HG02885 (cell line): ENCODE measurements at regions not wholly inside any gene's neighbourhood (a gene's known extent, or its start where the extent isn't known, plus 50 kb on each side); places are given as distances from the start of the nearest gene placed in this dataset.

Source experiments
- ATAC-seq: cut with Tn5 transposase; IDR thresholded peaks from one replicate; pipeline ENCODE4 v1.9.1; 2021; ENCODE audit warnings: mild to moderate bottlenecking; ENCODE audit not compliant: unreplicated experiment, poor library complexity

DNA sequence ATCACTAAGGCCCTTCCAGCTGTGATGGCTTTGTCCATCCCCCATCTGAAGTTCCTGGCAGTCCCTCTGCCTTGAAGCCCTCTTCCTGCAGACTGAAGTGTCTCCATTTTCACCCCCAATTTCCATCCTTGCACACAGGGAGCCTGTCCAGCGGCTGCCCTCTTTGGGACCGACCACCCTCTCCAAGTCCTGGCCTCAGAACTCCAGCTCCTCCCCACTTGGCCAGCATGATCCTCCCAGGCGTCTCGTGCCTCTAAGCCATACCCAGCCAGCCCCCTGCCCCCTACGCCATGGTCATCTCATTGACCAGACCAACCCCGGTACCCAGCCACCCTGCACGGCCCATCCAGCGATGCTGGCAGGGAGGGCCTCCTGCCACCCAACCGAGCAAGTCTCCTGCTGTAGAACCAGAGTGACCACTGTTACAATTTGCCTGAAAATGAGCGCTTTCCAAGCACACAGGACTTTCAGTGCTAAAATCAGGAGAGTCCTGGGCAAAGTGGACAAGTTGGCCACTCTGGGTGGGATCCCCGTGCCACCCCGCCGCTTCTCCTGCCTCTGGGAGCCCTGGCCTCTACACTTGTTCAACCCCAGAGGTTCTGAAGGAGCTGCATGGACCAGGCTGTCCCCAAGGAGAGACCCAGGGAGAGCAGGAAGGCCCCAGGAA lies 362.0 kb downstream of the SEC14L1 start:
- ATAC-seq, result no peak

DNA sequence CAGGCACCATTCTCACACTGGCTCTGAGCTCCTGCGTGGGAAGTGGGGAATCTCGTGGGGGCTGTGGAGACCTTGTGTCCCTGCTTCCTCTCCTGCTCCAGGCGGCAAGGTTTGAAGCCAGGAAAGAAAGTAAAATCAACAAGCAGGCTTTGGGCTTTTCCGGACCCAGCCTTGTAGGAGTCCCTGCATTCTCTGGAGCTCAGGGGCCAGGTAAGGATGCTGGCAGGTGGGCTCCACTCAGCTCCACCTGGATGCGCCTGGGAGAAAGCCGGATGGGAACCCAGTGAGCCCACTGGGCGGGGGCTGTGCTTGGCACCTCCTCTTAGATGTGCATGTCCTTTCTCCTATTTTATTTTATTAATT lies 362.5 kb downstream of the SEC14L1 start:
- no peak for ATAC-seq

DNA sequence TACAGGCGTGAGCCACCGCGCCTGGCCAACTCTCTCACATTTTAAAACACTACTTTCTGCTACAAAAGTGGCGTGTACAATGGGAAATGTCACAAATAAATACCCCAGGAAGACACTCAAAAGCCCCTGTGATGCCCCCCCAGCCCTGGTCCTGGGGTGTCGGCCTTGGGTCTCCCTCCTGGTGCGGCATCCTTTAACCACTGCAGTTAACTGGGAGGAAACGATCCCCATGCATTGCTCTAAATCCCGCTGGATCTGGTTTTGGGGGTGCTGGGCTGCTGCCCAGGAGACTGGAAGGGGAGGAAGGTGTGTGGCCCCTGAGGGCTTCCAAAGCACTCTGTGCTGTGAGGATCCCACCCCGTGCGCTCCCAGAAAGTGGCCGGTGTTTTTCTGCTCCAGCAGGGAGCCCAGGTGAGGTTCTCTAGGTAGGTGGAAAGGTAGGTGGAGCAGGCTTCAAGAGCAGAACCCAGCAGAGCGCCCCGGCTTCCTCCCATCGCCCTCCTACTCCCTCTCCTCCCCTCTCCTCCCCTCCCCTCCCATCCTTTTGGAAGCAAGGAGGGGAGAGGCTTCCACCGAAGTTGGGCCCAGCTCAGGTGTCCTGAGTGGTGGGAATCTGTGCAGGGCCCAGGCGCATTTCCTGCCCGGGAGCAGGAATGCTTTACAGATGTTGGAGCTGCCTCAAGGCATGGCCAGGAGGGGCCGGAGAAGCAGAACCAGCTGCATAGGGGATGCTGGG lies 363.3 kb downstream of the SEC14L1 start:
- no peak for ATAC-seq

GRCh38 chr17:77504652-77505155 lies 363.9 kb downstream of the SEC14L1 start:
- ATAC-seq, result no peak

- ATAC-seq, result no peak
Measured at GRCh38 chr17:77505181-77505639, 364.4 kb downstream of the SEC14L1 start.

GRCh38 chr17:77506371-77506991 lies 365.7 kb downstream of the SEC14L1 start:
- ATAC-seq, result no peak

GRCh38 chr17:77507111-77507885 lies 366.5 kb downstream of the SEC14L1 start:
- no peak for ATAC-seq

DNA sequence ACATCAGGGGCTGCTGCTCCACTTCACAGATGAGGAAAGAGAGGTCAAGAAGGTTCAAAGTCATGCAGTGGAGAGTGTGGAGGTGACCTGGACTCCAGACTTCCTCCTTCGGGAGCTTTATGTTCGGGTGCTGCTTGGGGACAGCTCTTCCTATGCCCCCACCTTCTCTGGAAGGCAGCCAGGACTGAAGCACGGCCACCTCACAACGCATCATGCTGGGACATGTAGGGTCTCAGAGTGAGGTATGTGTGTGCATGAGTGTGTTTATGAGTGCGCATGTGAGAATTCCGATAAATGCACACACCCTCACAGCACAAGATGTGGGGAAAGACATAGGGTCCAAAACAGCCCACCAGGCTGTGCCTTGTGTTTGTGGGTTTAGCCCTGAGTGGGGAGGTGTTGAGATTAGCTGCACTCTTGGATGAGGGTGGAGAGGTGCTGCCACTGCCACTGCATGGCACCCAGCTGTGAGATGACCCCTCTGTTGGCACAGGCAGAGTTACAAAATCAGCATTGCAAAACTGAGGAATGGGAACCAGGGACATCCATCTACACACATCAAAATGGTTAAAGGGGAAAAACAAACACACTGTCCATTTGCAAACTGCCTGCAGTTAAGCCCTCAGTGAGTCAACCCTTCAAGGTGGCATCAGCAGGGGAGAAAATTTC lies 367.4 kb downstream of the SEC14L1 start:
- ATAC-seq, result no peak

- ATAC-seq, result no peak
Measured at GRCh38 chr17:77509089-77509488, 368.3 kb downstream of the SEC14L1 start.

GRCh38 chr17:77509599-77509998 lies 368.8 kb downstream of the SEC14L1 start:
- ATAC-seq, result no peak

DNA sequence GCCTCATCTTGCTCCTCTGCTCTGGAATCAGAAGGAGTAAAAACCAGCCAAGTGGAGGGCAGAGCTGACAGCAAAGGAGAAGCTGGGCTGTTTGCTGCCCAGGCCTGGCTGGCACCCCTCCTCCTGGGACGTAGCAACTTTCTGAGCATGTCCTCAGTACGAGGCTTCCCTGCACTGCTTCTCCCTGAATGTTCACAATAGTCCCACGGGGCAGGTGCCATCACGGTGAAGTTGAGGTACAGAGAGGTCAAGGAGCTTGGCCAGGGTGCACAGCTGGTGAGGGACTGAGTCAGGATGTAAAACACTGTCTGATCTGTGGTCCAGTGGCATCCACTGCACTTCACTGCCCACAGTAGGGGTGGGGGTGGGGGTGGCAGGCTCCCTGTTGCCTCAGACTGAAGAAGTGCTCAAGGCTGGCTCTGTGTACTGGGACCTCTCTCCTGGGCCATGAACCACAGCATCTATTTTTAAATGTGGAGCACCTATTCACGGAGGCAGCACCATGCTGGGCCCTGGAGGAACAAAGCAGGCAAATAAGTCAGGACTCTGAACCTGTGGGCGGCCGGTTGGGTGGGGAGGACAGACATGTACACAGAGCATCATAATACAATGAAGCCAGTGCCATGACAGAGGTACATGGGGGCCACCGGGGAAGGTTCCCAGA lies 369.5 kb downstream of the SEC14L1 start:
- no peak for ATAC-seq

DNA sequence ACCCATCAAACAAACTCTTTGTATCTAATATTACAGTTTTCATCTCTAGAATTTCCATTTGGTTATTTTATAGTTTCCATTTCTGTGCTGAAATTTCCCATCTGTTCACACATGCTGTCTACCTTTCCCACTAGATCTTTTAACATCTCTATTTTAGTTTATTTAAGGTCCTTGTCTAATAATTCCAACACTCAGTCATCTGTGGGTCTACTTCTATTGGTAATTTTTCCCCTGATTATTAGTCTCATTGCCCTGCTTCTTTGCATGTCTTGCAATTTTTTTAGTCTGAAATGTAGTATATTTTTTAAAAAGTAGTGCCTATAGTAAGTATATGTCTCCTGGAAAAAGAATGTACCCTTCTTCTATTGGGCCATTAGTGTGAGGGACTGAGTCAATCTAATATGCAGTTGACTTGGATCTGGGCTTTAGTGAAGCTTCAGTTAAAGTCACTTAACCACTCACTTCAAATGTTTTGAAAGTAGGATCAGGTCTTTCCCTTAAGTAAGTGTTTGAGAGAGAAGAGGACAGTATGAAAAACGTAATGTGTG lies 370.8 kb downstream of the SEC14L1 start:
- ATAC-seq, result no peak

DNA sequence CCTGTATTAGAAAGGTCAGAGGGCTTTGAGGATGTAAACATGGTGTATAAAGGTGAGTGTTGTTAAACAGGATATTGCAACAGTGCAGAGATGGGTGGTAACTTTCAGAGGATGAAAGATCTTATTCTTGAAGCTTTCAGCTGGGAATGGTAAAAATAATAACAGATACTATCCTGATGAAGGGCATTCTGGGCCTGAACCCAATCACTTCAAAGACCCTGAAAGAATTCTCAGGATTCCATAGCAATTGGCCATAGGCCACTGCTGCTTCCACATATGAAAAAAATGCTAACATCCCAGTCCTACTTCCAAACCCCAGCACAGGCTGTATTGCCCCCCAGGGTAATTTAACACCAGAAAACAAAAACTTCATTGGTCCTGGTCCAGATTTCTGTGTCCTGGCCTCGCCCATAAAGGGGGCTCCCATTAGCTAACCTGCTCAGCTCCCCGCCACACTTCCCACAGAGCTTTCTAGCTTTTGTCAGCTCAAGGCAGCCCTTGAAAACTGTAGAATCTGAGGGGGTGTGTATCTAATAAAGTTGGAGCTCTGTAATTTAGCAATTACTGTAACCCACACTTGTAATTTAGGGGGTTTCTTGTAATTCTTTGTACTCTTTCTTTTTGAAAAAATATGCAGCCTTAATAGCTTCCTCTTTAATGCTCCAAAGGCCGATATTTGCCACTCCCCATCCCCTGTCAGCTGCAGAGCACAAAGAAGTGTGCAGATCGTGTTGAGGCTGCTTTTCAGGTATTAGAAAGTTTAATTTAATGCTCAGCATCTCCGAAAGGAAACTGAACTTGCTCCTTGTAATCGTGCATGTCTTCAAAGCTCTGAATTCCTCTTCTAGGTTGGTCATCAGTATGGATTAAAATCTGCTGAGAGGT lies 371.5 kb downstream of the SEC14L1 start:
- no peak for ATAC-seq

DNA sequence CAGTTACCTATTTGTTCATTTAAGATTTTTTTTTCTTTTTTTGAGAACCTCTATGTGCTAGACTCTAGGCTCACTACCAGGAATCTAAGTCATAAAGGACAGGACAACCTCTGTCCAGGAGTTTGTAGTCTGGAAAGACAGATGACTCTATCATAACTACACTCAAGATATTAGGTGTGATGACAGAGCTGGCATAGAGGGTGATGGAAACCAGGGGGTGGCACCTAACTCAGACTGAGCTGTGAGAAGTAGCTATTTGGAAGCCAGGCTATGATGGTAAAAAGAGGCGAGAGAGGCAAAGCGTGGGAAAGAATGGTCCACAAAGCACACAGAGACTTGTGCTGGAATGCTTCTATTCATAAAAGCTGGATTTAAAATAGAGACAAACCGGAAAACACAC lies 372.3 kb downstream of the SEC14L1 start:
- no peak for ATAC-seq

GRCh38 chr17:77515227-77515626 lies 374.5 kb downstream of the SEC14L1 start:
- no peak for ATAC-seq

GRCh38 chr17:77516902-77517301 lies 376.1 kb downstream of the SEC14L1 start:
- no peak for ATAC-seq

GRCh38 chr17:77521076-77521475 lies 380.3 kb downstream of the SEC14L1 start:
- no peak for ATAC-seq

DNA sequence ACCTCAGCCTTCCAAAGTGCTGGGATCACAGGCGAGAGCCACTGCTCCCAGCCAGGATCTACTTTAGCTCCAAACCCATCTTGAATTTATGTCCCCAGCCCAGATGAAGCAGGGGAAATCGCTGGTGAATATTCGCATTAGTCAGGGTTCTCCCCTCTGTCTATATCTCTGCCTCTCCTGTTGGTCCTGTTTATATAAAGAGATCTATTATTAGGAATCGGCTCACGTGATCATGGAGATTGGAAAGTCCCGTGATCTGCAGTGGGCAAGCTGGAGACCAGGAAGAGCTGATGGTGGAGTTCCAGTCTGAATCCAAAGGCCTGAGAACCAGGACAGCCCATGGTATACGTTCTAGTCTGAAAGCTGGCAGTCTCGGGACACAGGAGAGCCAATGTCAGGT lies 382.8 kb downstream of the SEC14L1 start:
- ATAC-seq, result no peak
